AG04450 (cell line): ENCODE measurements at regions not wholly inside any gene's neighbourhood (a gene's known extent, or its start where the extent isn't known, plus 50 kb on each side); places are given as distances from the start of the nearest gene placed in this dataset.

Source experiments
- CTCF ChIA-PET: fragments of 300-600, 350-600 bp; formaldehyde crosslinking; extraction: SDS; loops from one replicate; lab custom pipeline; 2022; ENCODE audit warnings: antibody characterized with exemption, inconsistent platforms; lab: Charles Lee
- POLR2A ChIA-PET: fragments of 350-600 bp; formaldehyde crosslinking; extraction: SDS; loops from one replicate; lab custom pipeline; 2021; ENCODE audit warnings: antibody characterized with exemption, inconsistent platforms; lab: Yijun Ruan, JAX
- DNase-seq: peaks from one replicate; pipeline ENCODE4 v3.0.0-alpha.2; 2011; ENCODE audit warnings: low read depth, low spot score
- H3K27ac ChIP-seq: one replicate; pipeline ENCODE4 v1.5.1; 2012; ENCODE audit warnings: low read depth, low read length, control low read depth
- H3K27me3 ChIP-seq: one replicate; pipeline ENCODE4 v1.6.0; 2012; ENCODE audit warnings: low read length; ENCODE audit not compliant: control insufficient read depth, insufficient read depth
- H3K4me3 ChIP-seq: 2 replicates; pipeline ENCODE4 v1.5.1; 2011; ENCODE audit warnings: mild to moderate bottlenecking, low read depth, low read length, control low read depth
- H3K9me3 ChIP-seq: 2 replicates; pipeline ENCODE4 v1.5.1; 2012; ENCODE audit warnings: low read length; ENCODE audit not compliant: control insufficient read depth, insufficient read depth
- TF ChIP-seq, protein P1 (sequence below): IDR thresholded peaks from 2 replicates; pipeline ENCODE4 v1.5.1; 2011; ENCODE audit warnings: low read depth, low read length, control low read depth, inconsistent platforms

DNA sequence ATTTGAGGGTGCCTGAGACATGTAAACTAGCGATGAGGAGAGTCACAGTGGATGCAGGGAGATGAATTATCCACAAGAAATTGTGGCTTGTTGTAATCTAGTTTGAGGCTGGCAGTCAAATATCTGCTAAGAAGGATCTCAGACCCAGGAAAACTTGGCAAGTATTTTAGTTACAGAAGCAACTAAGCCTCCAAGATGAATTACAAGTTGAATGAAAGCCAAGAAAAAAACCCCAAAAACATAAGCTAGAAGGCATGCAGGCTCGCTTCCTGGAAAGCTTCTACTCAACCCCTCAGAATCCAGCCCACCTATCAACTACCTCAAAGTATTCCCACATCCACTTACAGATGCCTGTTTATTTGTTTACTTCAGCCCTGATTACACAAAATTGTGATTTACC, 696.9 kb downstream of the MAT2B start:
- TF ChIP-seq, protein P1, sequence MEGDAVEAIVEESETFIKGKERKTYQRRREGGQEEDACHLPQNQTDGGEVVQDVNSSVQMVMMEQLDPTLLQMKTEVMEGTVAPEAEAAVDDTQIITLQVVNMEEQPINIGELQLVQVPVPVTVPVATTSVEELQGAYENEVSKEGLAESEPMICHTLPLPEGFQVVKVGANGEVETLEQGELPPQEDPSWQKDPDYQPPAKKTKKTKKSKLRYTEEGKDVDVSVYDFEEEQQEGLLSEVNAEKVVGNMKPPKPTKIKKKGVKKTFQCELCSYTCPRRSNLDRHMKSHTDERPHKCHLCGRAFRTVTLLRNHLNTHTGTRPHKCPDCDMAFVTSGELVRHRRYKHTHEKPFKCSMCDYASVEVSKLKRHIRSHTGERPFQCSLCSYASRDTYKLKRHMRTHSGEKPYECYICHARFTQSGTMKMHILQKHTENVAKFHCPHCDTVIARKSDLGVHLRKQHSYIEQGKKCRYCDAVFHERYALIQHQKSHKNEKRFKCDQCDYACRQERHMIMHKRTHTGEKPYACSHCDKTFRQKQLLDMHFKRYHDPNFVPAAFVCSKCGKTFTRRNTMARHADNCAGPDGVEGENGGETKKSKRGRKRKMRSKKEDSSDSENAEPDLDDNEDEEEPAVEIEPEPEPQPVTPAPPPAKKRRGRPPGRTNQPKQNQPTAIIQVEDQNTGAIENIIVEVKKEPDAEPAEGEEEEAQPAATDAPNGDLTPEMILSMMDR, result no peak
- Histone ChIP-seq H3K4me3 (no peak overlapping the region), H3K27ac (no peak overlapping the region), H3K27me3 (no peaks in the 10 kb centered on the region), H3K9me3 (no peaks in the 10 kb centered on the region)
- ChIA-PET POLR2A (no interaction called here), CTCF (no interaction called here)
- DNase-seq, result no peak

DNA sequence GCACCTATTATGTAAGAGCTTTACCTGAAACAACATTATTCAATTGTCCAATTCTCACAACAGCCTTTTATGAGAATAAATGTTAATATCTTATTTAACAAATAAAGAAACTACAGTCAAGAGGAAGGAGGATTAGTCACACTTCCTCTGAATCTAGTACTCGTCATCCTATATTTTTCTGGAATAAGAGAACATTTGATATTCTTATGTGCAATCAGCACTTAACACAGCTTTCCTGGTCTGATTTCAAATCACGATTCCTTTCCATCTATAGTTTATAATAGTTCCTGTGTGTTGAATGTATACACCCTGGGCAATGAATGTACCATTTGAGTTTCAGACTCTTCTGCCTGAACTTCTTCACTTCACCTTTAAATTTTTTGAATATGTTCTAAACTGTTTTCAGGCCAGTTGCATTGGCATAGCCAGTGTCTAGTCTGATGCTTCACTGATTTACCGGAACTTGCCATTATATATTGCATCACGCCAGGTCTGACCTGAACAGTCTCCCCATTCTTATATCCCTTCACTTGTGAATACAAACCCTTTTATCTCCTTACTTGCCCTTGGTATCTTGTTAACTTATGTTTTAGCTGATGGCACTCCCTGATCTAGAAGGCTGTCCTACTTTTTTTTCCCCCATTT, 698.3 kb downstream of the MAT2B start:
- Histone ChIP-seq H3K27me3 (no peaks in the 10 kb centered on the region), H3K27ac (no peak overlapping the region), H3K4me3 (no peak overlapping the region), H3K9me3 (no peaks in the 10 kb centered on the region)
- ChIA-PET CTCF (no interaction called here), POLR2A (no interaction called here)
- no peak for DNase-seq
- TF ChIP-seq, protein P1, result no peak

DNA sequence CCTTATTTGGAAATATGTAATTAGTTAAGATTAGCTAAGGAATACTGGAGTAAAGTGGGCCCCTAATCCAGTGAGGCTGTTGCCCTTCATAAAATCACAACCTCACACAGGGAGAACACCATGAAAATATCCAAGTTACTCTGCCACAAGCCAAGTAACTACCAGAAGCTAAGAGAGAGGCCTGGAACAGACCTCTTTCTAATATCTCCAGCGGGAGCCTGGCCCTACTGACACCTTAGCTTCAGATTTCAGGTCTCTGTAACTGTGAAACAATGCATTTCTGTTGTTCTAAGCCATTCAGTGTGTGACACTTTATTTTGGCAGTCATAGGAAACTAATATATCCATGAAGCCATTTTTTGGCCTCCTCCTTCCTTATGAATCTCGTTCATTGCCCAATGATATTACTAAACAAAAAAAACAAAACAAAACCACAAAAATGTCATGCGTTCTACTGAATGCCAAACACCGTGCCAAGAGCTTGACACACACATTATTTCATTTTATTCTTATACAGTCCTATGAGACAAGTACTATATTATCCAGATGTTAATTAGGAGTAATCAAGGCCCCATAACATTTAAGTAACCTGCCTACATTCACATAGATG, 699.0 kb downstream of the MAT2B start:
- no peak overlapping the region for H3K4me3 ChIP-seq
- H3K27me3 ChIP-seq, result no peaks in the 10 kb centered on the region
- TF ChIP-seq, protein P1, result no peak
- H3K27ac ChIP-seq, result no peak overlapping the region
- CTCF ChIA-PET, result no interaction called here
- DNase-seq, result no peak
- H3K9me3 ChIP-seq, result no peaks in the 10 kb centered on the region
- POLR2A ChIA-PET, result no interaction called here

DNA sequence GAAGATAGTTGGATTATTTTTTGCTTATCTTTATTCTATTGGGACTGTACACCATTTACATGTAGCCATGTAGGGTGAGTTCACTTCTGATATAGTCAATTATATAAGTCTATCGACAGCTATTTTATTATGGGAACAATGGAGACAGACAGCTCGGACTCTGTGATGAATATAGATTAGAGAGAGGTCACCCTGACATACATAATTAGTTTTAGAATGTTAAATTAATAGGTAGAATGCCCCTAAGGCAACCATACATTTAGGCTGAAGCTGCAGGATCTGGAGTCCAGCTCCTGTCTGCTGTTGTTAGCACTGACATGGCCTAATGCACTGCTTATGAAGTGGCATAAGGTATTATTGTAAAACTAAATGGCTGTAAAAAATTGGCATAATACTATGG, 700.8 kb downstream of the MAT2B start:
- Histone ChIP-seq H3K27ac (no peak overlapping the region), H3K4me3 (no peak overlapping the region), H3K9me3 (no peaks in the 10 kb centered on the region), H3K27me3 (no peaks in the 10 kb centered on the region)
- CTCF ChIA-PET, result no interaction called here
- POLR2A ChIA-PET, result no interaction called here
- no peak for DNase-seq
- TF ChIP-seq, protein P1, result no peak

DNA sequence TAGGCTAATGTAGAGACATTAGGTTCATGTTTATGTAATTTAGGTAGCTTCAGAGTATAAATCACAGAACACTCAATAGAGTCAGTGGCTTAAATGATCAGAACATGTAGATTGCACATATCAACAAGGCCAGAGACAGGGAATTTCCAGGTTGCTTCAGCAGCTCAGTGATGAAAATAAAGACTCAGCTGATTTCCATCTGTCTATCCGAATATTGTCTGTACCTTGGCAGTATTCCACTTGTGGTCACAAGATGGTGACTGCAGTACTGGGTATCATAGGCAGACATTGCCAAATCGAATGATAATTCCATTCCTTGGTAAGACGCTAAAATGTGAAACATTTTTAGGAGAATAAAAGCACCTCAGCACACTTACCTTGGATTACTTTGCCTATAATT, 702.2 kb downstream of the MAT2B start:
- Histone ChIP-seq H3K9me3 (no peaks in the 10 kb centered on the region), H3K27ac (no peak overlapping the region), H3K27me3 (no peaks in the 10 kb centered on the region), H3K4me3 (no peak overlapping the region)
- TF ChIP-seq, protein P1, result no peak
- CTCF ChIA-PET, result no interaction called here
- no peak for DNase-seq
- POLR2A ChIA-PET, result no interaction called here
